Loucy (cell line): ENCODE measurements at regions not wholly inside any gene's neighbourhood (a gene's known extent, or its start where the extent isn't known, plus 50 kb on each side); places are given as distances from the start of the nearest gene placed in this dataset.

ENCODE experiments used
- CTCF ChIP-seq: fragments of 200-600 bp; sonication (generic); conservative IDR thresholded peaks from 2 replicates; pipeline ENCODE4 v1.5.1; 2014; ENCODE audit warnings: mild to moderate bottlenecking, antibody characterized with exemption, low read length
- EZH2phosphoT487 ChIP-seq: fragments of 200-600 bp; IDR thresholded peaks from 2 replicates; pipeline ENCODE4 v1.6.1; 2018; ENCODE audit warnings: antibody characterized with exemption, mild to moderate bottlenecking, moderate library complexity, borderline replicate concordance

- TF ChIP-seq CTCF: no peak
- no peak for TF ChIP-seq EZH2phosphoT487
Measured at GRCh38 chr13:86653009-86653408, 853.8 kb upstream of the SLITRK6 start.
